ENCODE measurements at regions not wholly inside any gene's neighbourhood (a gene's known extent, or its start where the extent isn't known, plus 50 kb on each side); places are given as distances from the start of the nearest gene placed in this dataset.

GRCh38 chrX:809081-809480, 178.5 kb downstream of the SHOX start:
- DNase-seq (ENCODE audit: extremely low read depth in 1 of 2, low read depth in 1 of 2), result no peak

GRCh38 chrX:806586-806985, 176.0 kb downstream of the SHOX start:
- DNase-seq (ENCODE audit: extremely low read depth in 1 of 2, low read depth in 1 of 2), result no peak

DNA sequence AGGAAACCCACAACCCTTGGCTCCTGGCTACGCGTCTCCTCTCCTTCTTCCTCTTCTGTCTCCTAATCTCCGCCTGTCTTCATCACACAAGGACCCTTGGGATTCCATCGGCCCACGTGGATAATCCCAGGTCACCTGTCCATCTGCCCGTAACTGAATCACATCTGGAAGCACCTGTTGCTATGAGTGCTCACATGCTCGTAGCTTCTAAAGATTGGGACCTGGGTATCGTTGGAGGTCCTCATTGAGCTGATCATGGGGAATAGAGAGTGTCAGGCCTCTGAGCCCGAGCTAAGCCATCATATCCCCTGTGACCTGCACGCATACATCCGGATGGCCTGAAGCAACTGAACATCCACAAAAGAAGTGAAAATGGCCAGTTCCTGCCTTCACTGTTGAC, 175.4 kb downstream of the SHOX start:
- DNase-seq (ENCODE audit: extremely low read depth in 1 of 2, low read depth in 1 of 2), result no peak

DNA sequence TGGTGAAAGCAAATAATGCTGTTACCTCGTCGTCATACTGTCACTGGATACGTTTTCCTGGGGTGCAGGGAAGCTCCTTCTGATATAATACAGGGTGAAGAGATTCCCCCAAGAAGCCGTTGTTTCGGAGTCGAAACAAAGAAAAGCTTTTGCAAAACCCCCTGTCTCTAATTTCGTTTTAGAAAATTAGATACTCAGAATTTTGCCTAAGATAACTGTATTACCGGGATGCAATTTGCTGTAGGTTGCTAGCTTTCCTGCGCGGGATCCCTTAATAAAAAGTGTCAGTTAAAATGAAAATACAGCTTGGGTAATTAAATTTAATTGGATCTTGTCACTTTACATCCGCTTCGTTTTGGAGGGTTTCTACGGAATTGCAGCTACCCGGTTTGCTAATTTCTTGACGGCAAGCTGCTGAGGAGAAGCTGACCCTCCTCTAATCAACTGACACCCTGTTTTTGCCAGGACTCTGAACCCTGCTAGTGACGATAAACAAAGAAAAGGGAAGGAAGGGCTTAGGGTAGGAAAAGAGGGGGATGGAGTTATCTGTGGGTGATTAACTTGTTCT, 174.6 kb downstream of the SHOX start:
- no peak for DNase-seq (ENCODE audit: extremely low read depth in 1 of 2, low read depth in 1 of 2)

DNA sequence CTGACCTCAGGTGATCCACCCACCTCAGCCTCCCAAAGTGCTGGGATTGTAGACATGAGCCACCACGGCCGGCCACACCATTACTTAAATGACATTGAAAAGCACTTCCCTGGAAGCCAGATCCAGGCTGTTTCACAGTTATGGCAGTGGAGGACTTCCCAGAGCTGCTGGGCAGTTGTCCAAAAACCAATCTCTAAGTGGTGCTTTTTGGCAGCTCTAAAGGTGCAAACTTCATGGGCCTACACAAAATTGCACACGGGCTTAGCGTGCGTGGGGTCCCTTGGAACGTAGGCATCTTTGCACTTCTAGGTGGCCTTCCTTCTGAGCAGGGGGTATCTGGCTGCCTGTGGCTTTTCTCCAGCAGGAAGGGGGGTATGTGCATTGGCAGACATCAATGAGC, 172.3 kb downstream of the SHOX start:
- DNase-seq (ENCODE audit: extremely low read depth in 1 of 2, low read depth in 1 of 2), result no peak

DNA sequence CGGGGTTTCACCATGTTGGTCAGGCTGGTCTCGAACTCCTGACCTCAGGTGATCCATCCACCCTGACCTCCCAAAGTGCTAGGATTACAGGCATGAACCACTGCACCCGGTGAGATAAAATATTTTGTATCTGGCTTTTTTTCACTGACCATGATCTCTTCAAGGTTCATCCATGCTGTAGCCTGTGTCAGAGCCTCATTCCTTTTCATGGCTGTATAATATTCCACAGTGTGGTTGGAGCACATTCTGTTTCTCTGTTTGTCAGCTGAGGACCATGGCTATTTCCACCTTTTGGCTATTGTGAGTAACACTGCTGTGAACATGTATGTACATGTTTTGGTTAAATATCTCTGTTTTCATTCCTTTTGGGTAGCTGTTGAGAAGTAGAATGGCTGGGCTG, 169.2 kb downstream of the SHOX start:
- no peak for DNase-seq (ENCODE audit: extremely low read depth in 1 of 2, low read depth in 1 of 2)

GRCh38 chrX:794311-794710, 163.7 kb downstream of the SHOX start:
- no peak for DNase-seq (ENCODE audit: extremely low read depth in 1 of 2, low read depth in 1 of 2)

DNA sequence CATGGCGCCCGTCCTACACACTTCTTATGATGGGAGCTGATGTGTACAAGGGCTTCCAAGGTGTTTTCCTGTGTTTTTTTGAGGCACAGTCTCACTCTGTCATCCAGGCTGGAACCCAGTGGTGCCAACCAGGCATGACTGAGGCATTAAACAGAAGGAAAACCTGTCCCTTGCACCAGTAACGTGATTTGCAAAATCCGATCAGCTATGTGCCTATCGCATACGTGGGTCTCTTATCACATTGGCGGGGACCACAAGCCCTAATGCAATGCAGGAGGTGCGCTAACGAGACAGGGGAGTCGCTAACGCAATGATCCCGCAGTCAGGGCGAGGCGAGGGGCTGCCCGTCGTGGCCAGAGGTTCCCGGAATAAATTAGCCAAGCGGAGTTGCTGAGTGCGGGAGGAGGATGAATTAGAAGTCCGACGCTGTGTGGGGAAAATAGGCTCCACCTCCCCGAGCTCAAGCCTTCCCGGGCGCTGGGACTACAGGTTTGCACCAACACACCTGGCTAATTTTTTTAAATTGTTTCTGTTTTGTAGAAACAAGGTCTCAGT, 162.7 kb downstream of the SHOX start:
- no peak for DNase-seq (ENCODE audit: extremely low read depth in 1 of 2, low read depth in 1 of 2)

DNA sequence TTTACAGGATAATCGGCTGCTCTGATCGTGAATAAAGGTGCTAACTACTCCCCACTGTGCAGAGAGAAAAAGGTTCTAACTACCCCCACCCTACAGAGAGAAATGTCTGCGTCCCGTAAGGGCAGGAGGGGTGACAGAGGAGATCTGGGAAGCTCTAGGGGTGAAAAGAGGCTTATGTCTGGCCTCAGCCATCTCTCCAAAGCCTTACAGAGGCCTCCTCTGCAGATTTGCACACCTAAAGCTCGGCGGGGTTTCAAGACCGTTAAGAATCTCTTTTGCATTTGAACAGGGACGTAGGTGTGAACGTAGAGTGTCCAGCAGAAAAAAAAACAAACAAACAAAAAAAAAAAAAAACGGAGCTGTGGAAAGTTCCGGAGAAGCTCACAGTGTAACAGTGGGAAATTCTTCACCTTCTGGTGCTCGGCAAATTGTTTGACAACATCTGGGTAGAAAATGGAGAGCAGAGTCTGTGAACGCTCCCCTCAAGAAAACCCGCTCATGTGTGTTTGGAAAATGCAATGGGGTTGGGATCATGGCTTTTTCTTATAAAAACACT, 161.0 kb downstream of the SHOX start:
- no peak for DNase-seq (ENCODE audit: extremely low read depth in 1 of 2, low read depth in 1 of 2)

DNA sequence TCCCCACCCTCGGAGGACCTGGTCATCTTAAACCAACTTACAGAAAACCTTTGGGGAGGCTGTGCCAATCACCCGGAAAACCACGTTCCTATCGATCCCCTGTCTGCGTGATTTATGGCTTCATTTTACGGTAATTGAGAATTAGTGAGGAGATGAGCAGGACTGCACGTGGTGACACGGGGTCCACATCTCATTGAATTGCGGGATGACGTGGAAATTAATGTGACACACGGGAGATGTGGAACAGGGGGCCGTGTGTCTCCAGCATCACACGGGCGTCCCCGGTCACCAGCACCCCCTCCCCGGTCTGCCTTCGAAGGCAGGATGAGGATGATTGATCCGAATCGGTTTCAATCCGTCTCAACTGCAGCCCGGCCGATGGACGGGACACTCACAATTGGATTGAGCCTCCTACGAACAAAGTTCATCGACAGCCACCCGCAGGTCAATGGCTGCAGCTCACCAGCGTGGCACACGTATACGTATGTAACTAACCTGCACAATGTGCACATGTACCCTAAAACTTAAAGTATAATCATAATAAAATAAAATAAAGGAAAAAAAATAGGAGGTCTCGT, 160.3 kb downstream of the SHOX start:
- no peak for DNase-seq (ENCODE audit: extremely low read depth in 1 of 2, low read depth in 1 of 2)

- no peak for DNase-seq (ENCODE audit: extremely low read depth in 1 of 2, low read depth in 1 of 2)
Observed at GRCh38 chrX:790041-790506, 159.5 kb downstream of the SHOX start.

- no peak for DNase-seq (ENCODE audit: extremely low read depth in 1 of 2, low read depth in 1 of 2)
Observed at GRCh38 chrX:789096-789495, 158.5 kb downstream of the SHOX start.

- DNase-seq (ENCODE audit: extremely low read depth in 1 of 2, low read depth in 1 of 2), result no peak
Observed at GRCh38 chrX:786441-786881, 155.9 kb downstream of the SHOX start.

DNA sequence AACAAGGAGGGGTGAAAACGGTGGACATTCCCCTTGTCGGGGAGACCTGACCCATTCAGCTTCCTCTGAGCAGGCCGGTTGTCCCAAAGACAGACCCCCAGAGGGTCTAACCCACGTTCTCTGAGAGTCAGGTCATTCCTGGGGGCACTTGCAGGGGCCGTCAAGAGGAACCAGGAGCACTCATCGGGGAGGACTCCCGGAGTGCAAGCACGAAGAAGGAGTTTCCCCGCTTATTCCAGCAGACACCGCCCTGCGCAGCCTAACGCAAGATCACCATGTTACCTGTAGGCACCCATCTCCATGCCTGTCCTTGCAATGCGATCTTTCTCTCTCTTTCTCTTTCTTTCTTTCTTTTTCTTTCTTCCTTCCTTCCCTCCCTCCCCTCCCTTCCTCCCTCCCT, 154.2 kb downstream of the SHOX start:
- DNase-seq (ENCODE audit: extremely low read depth in 1 of 2, low read depth in 1 of 2), result no peak

- no peak for DNase-seq (ENCODE audit: extremely low read depth in 1 of 2, low read depth in 1 of 2)
Observed at GRCh38 chrX:781224-782204, 150.9 kb downstream of the SHOX start.

- no peak for DNase-seq (ENCODE audit: extremely low read depth in 1 of 2, low read depth in 1 of 2)
Observed at GRCh38 chrX:776529-777230, 146.1 kb downstream of the SHOX start.

- DNase-seq (ENCODE audit: extremely low read depth in 1 of 2, low read depth in 1 of 2), result no peak
Observed at GRCh38 chrX:776061-776460, 145.5 kb downstream of the SHOX start.

GRCh38 chrX:774536-774935, 143.9 kb downstream of the SHOX start:
- no peak for DNase-seq (ENCODE audit: extremely low read depth in 1 of 2, low read depth in 1 of 2)

GRCh38 chrX:773292-774025, 142.9 kb downstream of the SHOX start:
- DNase-seq (ENCODE audit: extremely low read depth in 1 of 2, low read depth in 1 of 2), result no peak

- no peak for DNase-seq (ENCODE audit: extremely low read depth in 1 of 2, low read depth in 1 of 2)
Observed at GRCh38 chrX:771536-771935, 140.9 kb downstream of the SHOX start.

All from stimulated activated CD8-positive, alpha-beta memory T cell treated with anti-CD3 and anti-CD28 coated beads, Interleukin-7, amount 100 ng/mL, for 48 hours (primary cell).